GM19239 (cell line): ENCODE measurements at regions not wholly inside any gene's neighbourhood (a gene's known extent, or its start where the extent isn't known, plus 50 kb on each side); places are given as distances from the start of the nearest gene placed in this dataset.

Source experiments
- DNase-seq: peaks from one replicate; pipeline ENCODE4 v3.0.0; 2011; ENCODE audit warnings: low spot score; ENCODE audit not compliant: insufficient read length
- FAIRE-seq: peaks from 2 replicates; lab custom pipeline; 2011; peaks lifted over from hg19 to GRCh38; lab: Jason Lieb, UNC

GRCh38 chr18:61123309-61123708 is 209.9 kb upstream of the CDH20 start:
- FAIRE-seq = no peak
- no peak for DNase-seq

DNA sequence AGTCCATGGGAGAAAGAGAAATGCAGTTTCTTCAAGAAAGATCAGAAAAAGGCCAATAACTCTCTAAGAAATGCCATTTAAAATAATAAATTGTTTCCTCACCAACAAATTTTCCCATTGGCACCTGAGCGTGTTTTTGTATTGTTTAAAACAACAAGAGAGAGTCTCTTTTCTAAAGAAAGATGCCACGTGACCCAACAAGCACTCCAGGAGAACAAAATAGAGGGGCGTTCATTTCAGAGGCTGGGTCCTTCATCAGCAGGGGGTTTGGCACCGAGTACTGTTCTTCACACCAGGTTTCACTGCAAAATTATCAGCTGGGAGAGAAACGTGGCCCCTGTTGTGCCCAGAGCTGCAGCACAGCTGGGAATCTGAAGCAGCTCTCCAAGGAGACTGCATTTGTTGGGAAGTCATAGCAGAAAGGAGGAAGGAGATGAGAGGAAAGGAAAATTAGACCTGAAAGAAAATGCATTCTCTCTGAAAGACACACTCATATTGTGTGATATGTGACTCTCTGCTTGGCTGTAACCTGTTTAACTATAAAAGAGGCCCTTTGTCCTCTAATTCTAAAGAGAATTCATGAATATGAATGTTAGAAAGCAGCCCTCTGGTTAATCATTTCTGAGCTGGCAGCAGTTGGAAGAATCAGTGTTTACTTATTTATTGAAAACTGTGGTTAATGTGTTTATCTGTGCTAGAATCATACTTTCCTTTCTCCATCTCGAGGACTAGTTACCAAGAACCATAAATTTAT is 205.3 kb upstream of the CDH20 start:
- no peak for DNase-seq

GRCh38 chr18:61129001-61129400 is 204.2 kb upstream of the CDH20 start:
- DNase-seq = no peak
- no peak for FAIRE-seq

More for the DNA sequence above, 205.3 kb upstream of the CDH20 start:
- no peak for FAIRE-seq

GRCh38 chr18:61132031-61132430 is 201.2 kb upstream of the CDH20 start:
- DNase-seq (no peak), FAIRE-seq (no peak)

DNA sequence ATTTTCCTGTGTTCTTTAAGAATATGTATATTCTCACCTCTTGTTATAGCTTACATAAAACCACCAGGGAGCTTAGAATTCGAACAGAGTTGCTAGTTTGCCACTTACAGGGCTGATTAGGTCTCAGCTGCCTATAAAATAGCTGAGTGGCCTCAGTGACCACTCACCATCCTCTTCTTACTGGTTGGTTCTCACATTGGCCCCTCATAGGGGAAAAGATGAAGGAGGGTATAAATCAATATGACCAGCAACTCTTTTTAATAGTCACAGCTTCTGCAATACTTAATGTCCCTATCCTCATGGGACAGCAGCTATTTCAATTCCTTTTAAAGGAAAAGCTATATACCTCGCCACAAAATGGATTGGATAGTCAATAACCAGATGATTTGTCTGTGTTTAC is 199.4 kb upstream of the CDH20 start:
- FAIRE-seq = no peak
- DNase-seq = no peak

DNA sequence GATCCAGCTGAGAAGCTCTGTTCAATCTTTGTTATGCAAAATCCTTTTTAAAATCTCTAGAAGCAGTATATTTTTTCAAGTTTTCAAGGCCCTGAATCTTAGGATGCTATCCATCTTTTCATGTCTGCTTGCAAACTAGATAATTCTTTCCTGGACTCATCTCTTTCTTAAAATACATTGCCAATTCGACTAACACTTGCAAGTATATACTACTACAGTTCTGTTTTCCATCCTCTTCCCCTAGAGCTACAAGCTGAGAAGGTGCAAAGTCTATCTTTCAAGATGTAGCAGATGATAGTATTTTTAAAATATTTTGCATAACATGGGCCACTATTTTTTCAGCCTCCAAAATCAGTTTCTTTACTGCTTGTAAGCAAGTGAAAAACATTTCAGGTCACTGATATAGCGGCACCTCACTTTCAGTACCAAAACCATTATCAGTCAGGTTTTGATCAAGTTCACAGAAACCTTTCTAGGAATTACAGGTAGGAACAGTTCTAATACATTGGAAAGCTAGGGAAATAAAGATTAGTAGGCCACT is 196.4 kb upstream of the CDH20 start:
- FAIRE-seq = no peak

DNA sequence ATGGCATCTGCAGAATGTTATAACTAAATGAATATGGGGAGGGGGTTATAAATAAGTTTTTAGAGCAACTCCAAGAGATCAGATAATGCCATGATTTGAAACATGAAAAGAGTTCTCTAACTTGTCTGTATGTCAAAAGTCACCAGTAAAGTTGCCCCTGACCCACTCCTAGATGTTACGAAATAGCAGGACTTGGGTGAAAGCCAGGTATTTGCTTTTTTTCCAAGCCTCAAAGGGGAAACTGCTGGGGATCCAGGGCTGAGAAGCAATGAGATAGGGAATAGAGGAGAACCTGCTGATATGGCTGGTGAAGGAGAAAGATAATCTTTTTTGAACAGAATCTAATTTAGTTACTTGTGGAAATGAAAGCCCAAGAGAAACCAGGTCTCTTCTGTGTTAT is 191.5 kb upstream of the CDH20 start:
- no peak for DNase-seq
- FAIRE-seq = no peak

More for the DNA sequence above, 196.4 kb upstream of the CDH20 start:
- DNase-seq = no peak

- no peak for FAIRE-seq
- no peak for DNase-seq
Measured at GRCh38 chr18:61148322-61148721, 184.9 kb upstream of the CDH20 start.

- DNase-seq (no peak), FAIRE-seq (no peak)
Measured at GRCh38 chr18:61149786-61150185, 183.4 kb upstream of the CDH20 start.

- DNase-seq = no peak
- FAIRE-seq = no peak
Measured at GRCh38 chr18:61153571-61153970, 179.7 kb upstream of the CDH20 start.

DNA sequence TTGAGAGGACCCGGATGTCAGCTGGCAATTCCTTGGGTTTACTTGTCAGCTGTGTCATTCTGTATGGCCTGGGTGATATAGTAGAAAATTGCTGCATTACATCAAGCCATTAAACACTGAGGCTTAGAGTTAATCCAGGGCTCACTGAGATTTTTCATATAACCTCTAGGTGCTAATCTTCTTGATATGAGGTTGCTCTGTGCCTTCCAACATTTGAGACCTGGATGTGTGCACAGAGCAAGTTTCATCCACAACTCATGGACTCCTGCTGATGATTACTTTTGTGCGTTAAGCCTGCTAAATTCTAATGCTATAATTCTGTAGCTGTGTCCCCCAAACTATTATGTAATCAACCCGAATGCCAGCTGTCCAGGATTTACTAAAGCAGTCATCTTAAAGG is 178.4 kb upstream of the CDH20 start:
- FAIRE-seq (no peak), DNase-seq (no peak)

DNA sequence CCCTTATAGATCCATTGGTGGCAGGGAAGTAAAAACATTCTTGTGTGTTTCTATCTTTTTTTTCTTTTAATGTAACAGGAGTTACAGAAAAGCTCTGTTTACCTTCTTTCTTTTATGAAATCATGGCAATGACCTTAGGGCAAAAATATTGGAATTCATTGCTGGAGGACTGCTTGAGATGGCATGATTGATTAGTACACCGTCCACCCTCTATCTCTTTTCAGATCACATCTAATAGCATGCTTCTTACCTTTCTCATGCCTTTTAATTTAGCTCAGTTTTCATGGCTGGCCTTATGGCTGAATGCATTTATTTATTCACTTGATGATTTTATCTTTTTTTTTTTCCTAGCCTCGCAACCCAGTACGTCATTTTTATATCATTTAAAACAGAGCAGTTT is 177.6 kb upstream of the CDH20 start:
- DNase-seq (no peak), FAIRE-seq (no peak)

GRCh38 chr18:61157451-61157850 is 175.8 kb upstream of the CDH20 start:
- FAIRE-seq = no peak

GRCh38 chr18:61159246-61159645 is 174.0 kb upstream of the CDH20 start:
- DNase-seq (no peak), FAIRE-seq (no peak)

More at GRCh38 chr18:61157451-61157850, 175.8 kb upstream of the CDH20 start:
- no peak for DNase-seq

GRCh38 chr18:61164321-61164720 is 168.9 kb upstream of the CDH20 start:
- no peak for FAIRE-seq

DNA sequence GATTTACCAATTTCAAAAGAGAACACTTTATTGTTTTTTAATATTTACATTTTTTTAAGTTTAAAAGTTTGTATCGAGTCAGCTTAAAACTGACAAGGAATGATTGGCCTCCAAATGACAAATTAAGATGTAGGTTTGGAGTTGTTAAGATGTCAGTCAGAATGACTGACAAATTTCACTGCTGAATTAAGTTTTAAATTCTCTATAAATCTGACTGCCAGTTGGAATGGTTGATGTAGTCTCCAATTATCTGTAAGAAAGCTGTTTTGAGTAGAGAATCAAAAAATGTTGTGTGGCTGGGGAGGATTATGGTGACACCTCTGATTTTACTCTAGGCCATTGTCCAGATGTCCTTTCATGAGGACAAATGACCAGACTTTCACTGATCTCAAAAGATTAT is 165.3 kb upstream of the CDH20 start:
- no peak for FAIRE-seq
- DNase-seq = no peak

More at GRCh38 chr18:61164321-61164720, 168.9 kb upstream of the CDH20 start:
- no peak for DNase-seq

DNA sequence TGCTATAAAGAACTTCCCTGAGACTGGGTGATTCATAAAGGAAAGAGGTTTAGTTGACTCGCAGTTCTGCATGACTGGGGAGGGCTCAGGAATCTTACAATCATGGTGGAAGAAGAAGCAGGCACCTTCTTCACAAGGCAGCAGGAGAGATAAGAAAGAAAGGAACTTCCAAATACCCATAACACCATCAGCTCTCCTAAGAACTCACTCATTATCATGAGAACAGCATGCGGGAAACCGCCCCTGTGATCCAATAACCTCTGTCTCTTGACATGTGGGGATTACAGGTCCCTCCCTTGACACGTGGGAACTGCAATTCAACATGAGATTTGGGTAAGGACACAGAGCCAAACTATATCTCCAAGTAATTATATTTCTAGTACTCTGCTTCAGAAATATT is 163.8 kb upstream of the CDH20 start:
- DNase-seq (no peak), FAIRE-seq (no peak)

DNA sequence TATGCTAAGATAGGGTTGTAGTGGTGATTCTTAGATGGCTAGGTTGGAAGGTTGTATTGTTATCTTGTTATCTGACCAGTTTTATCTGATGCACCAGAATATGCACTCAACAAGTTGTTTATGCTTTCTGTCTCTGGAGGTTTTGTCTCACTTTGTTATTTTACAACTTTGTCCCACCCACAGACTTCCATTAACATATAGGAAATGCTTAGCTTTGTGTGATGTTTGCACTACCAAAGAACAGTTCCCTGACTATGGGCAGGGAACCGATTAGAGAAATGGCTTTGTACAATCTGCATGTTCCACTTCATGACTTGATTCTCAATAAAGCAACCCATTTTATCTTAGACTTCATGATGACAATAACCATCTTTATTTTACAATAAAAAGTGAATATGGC is 160.6 kb upstream of the CDH20 start:
- FAIRE-seq = no peak

GRCh38 chr18:61173554-61173953 is 159.7 kb upstream of the CDH20 start:
- DNase-seq (no peak), FAIRE-seq (no peak)

More for the DNA sequence above, 160.6 kb upstream of the CDH20 start:
- no peak for DNase-seq

GRCh38 chr18:61183798-61184197 is 149.4 kb upstream of the CDH20 start:
- no peak for FAIRE-seq
- DNase-seq = no peak

DNA sequence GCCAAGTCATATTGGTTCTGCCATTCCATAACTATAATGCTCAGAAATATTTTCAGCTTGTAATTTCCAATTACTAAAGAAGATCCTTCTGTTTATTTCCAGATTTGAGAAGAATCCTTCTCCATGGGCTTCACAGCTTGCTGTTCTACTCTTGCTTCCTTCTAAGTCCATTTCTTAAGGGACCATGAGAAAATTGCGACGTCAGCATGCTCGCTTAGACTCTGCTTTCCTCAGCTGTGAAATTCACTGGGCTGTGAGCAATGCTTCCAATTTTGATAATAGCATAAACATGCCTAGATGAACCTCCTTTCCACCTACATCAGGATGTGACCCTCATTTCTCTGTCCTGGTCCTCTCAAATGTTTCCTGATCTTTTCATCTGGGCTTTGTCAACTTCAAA is 145.3 kb upstream of the CDH20 start:
- no peak for DNase-seq
- no peak for FAIRE-seq

GRCh38 chr18:61189376-61189775 is 143.9 kb upstream of the CDH20 start:
- DNase-seq = no peak
- FAIRE-seq = no peak
